ENCODE measurements at regions not wholly inside any gene's neighbourhood (a gene's known extent, or its start where the extent isn't known, plus 50 kb on each side); places are given as distances from the start of the nearest gene placed in this dataset.

GRCh38 chr4:188363196-188363595 is 224.0 kb downstream of the TRIML1 start:
- no peak for TF ChIP-seq POLR2A (IDR thresholded peaks at IDR 0.05)
- no peak for TF ChIP-seq CTCF (IDR thresholded peaks at IDR 0.05)
- no peak overlapping the region for H3K4me3 ChIP-seq (ENCODE audit: low read depth, poor library complexity, severe bottlenecking)
- 83 to 90% methylated on average over 1 of the region's 1 CpG for WGBS, 2 donors
- intact Hi-C loops (cut with DNase I; ENCODE audit: low total_unique reads): no loop called here
- DNase-seq (ENCODE audit: low spot score in 2 of 2): no peak

GRCh38 chr4:188370777-188371176 is 231.5 kb downstream of the TRIML1 start:
- no peak for DNase-seq (ENCODE audit: low spot score in 2 of 2)
- TF ChIP-seq POLR2A (IDR thresholded peaks at IDR 0.05) (no peak), CTCF (IDR thresholded peaks at IDR 0.05) (no peak)
- intact Hi-C loops (cut with DNase I; ENCODE audit: low total_unique reads): no loop called here
- no peak overlapping the region for H3K4me3 ChIP-seq (ENCODE audit: low read depth, poor library complexity, severe bottlenecking)
- WGBS, 2 donors: 57 to 65% methylated on average over 3 of the region's 3 CpGs

- intact Hi-C loops (cut with DNase I; ENCODE audit: low total_unique reads): no loop called here
- 34 to 37% methylated on average over 1 of the region's 1 CpG for WGBS, 2 donors
- TF ChIP-seq CTCF (IDR thresholded peaks at IDR 0.05): no peak
- no peak overlapping the region for H3K4me3 ChIP-seq (ENCODE audit: low read depth, poor library complexity, severe bottlenecking)
- no peak for DNase-seq (ENCODE audit: low spot score in 2 of 2)
Measured at GRCh38 chr4:188372058-188372457, 232.8 kb downstream of the TRIML1 start.

- DNase-seq (ENCODE audit: low spot score in 2 of 2): no peak
- 49 to 66% methylated on average over 3 of the region's 3 CpGs for WGBS, 2 donors
- intact Hi-C loops (cut with DNase I; ENCODE audit: low total_unique reads): no loop called here
- no peak overlapping the region for H3K4me3 ChIP-seq (ENCODE audit: low read depth, poor library complexity, severe bottlenecking)
- TF ChIP-seq POLR2A (IDR thresholded peaks at IDR 0.05): no peak
- no peak for TF ChIP-seq CTCF (IDR thresholded peaks at IDR 0.05)
Measured at GRCh38 chr4:188372829-188373228, 233.6 kb downstream of the TRIML1 start.

GRCh38 chr4:188374871-188375270 is 235.6 kb downstream of the TRIML1 start:
- no peak for TF ChIP-seq POLR2A (IDR thresholded peaks at IDR 0.05)
- TF ChIP-seq CTCF (IDR thresholded peaks at IDR 0.05): no peak
- H3K4me3 ChIP-seq (ENCODE audit: low read depth, poor library complexity, severe bottlenecking): no peak overlapping the region
- DNase-seq (ENCODE audit: low spot score in 2 of 2): no peak
- intact Hi-C loops (cut with DNase I; ENCODE audit: low total_unique reads): no loop called here
- 80 to 88% methylated on average over 5 of the region's 5 CpGs for WGBS, 2 donors

- TF ChIP-seq POLR2A (IDR thresholded peaks at IDR 0.05) (no peak), CTCF (IDR thresholded peaks at IDR 0.05) (no peak)
- no peak overlapping the region for H3K4me3 ChIP-seq (ENCODE audit: low read depth, poor library complexity, severe bottlenecking)
- WGBS, 2 donors: 88 to 90% methylated on average over 10 of the region's 10 CpGs
- intact Hi-C loops (cut with DNase I; ENCODE audit: low total_unique reads): no loop called here
- DNase-seq (ENCODE audit: low spot score in 2 of 2): no peak
Measured at GRCh38 chr4:188377816-188378215, 238.6 kb downstream of the TRIML1 start.

All from lower leg skin (tissue), 4 donors.